HL-60/S4 (cell line): ENCODE measurements at regions not wholly inside any gene's neighbourhood (a gene's known extent, or its start where the extent isn't known, plus 50 kb on each side); places are given as distances from the start of the nearest gene placed in this dataset.

Experiments
- in situ Hi-C: fragments of 300-500 bp; cut with MboI; formaldehyde crosslinking; loops from 2 replicates; pipeline ENCODE4 v1.14.3; 2022; ENCODE audit warnings: low sequenced_read_pairs

DNA sequence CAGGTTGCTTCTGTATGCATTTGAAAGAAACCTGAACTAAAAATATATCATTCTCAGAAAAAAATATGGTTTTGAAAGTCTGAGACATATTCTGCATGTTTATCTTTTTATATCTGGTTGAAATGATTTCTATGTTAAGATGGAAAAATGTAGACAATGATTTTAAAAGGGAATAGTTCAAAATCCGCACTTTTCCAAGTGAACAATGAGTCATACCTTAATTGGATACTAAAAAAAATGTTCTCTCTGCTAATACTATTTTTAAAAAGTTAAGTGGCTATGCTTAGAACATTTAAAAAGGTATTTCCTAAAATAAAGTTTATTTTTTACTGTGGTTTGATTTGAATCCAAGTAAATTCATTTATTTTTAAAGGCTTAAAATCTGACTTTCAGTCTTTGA, 801.4 kb downstream of the SLITRK6 start:
- in situ Hi-C loops = no loop called here

DNA sequence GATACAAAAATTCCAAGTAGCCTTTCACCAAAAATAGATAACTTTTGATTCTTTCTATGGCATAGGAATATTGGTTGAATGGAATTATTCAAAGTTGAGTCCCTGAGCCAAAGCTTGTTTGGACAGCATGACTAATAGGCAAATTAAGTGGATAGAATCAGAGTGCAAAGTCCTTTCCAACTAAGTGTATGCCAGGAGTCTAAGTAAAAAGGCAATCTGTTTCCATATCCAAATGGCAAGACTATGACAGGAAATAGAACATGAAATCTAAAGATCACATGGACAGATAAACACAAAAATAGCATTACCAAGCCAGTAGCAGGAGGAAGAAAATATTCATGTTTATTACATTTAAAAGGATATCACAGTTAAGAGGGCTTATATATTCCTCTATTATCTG, 804.6 kb downstream of the SLITRK6 start:
- in situ Hi-C loops = no loop called here

DNA sequence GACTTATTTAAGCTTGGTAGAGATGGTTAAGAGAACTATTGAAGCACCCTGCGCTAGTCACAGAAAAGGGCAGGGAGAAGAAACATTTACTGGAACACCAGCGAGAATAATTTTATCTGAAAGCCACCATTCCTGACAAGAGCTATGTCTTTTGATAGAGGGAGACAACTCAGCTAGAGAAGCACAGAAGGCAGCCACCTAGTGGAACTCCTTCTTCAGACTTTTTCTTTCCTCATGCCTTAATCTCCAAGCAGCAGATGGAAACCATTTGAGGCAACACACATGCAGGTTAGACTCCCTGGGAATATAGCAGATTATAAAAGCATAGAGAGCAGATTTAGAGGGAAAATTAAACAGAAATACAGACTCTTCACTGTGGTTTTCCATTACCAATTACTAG, 813.4 kb downstream of the SLITRK6 start:
- in situ Hi-C loops = no loop called here

DNA sequence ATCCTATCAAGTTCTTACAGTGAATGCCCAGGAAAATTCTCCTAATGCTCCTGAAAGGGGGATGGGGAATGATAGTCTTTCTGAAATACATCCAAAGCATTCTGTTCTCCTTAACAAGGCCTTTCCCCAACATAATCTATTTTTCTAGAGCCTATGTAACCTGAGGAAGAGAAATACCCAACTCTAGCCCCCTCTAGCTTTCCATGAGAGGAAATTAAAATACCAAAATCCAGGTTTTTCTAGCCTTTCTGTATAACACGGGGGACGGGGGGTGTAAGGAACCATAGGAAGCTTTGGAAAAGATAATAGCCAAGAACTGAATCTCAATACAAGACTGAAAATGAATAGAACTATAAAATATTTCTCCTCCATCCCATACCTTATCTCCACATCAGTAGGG, 815.9 kb downstream of the SLITRK6 start:
- in situ Hi-C loops = no loop called here

DNA sequence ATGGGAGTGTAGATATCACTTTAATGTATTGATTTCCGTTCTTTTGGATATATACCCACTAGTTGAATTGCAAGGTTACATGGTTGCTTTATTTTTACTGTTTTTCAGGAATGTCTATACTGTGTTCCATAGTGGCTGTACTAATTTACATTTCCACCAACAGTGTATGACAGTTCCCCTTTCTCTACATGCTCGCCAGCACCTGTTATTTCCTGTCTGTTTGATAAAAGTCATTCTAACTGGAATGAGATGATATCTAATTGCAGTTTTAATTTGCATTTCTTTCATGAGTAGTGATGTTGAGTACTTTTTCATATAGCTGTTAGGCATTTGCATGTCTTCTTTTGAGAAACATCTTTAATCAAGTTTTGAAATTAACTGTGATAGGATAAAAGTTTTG, 818.6 kb downstream of the SLITRK6 start:
- in situ Hi-C loops = no loop called here

DNA sequence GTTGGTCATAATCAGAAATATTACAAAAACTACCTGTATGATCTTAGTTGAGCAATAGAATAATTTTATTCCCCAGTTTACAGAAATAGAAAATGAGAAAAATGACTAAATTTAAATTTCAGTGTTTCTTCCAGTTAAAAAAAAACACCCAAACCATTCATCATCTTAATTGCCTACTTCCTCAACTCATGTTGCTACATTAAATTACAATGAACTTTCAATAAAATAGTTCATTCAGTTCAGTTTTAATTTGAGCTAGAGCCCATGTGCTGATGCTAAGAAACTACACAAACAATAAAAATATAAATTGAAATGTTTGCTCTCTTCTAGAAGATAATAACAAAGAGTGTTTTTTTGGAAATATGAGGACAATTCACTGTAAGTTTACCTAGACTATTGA, 820.4 kb downstream of the SLITRK6 start:
- in situ Hi-C loops = no loop called here

DNA sequence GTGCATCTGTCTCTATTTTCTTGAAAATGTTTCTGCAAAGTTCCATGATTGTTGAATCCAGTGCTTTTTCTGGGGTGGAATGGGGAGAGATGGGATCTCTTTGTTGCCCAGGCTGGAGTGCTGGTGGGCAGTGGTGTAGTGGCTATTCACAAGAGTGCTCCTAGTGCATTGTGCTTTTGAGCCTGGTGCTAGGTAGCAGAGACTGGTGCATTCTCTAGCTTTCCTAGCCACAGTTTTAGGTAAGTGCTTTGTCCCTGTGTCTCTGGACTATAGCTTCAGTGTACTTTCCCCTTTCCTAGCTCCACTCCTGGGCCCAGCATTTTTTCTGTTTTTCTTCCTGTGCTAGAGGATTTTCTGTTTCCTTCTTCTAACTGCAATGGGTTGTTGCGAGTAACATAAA, 825.6 kb downstream of the SLITRK6 start:
- in situ Hi-C loops = no loop called here

DNA sequence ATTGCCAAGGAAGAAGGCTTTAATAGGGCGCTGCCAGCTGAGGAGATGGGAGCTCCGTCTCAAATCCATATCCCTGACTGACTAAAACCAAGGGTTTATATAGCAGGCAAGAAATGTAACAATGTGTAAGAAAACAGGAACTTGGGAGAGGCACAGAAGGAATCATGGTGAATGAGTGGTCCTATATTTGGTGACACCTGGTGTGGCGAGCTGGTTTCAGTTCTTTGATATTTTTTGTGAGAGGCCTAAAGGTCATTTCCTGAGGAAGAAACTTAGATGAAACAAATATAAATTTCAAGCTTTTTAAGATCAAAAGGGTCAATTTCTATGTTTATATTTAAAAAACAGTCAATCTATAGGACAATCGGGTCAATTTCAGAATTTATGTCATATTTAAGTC, 826.3 kb downstream of the SLITRK6 start:
- in situ Hi-C loops = no loop called here

DNA sequence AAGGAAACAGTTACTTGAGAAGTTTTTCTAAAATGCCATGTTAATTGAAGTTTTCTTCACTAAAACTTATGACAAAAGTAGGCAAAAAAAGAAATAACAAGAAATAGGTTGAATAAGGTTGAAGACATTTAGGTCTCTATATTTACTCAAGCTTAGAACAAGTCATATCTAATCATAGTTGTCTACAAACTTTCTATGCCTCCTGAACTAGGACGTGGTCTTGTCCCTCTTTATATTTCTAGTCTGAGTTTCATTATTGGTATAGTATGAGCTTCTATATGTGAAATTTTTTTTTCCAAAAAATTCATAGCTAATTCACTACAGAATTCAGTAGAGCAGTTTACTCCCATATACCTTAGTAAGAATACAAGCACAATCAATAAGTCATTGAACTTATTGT, 836.4 kb downstream of the SLITRK6 start:
- in situ Hi-C loops = no loop called here

DNA sequence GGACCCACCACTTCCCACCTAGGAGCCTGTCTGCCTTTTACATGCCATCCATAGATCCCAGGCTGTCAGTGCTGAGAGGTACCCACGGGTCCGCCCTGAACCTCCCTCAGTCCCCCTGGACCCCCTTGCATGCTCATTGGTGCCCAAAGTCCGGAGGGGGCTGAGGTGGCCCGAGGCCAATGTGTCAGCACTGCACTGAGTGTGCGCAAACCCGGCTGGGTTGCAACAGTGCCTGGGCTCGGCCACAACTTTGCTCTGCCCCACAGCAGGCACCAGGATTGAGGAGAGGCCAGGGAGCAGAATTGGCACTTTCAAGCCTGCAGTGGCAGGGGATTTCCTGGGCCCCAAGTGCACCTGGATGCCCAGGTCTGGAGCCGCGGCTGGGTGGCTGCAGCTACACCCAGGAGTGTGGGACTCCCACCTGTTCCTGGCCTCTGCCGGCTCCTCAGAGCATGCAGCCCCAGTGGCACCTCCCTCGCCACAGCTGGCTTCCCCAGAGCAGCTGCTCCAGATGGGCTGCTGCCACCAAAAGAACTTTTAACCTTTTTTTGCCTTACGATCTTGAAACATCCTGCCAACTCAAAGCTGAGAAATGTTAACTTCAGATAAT, 837.0 kb downstream of the SLITRK6 start:
- in situ Hi-C loops = no loop called here

DNA sequence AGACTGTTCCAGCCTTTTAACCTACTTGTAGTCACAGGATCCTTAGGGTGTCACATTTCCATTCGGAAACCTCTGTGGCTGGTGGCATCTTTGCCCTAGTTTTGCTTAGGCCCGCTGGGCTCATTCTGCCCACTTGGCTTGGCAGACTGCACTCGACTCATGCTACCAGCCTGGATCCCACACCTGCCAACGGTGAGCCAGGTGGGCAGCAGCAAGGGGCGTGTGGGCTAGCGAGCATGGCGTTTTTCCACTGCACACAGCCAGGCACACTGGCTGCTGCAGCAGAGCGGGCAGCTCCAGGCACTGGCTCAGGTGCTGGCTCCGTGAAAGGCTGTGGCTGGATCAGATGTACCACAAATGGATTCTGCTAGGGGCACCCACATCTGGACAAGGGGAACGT, 838.2 kb downstream of the SLITRK6 start:
- in situ Hi-C loops = no loop called here

DNA sequence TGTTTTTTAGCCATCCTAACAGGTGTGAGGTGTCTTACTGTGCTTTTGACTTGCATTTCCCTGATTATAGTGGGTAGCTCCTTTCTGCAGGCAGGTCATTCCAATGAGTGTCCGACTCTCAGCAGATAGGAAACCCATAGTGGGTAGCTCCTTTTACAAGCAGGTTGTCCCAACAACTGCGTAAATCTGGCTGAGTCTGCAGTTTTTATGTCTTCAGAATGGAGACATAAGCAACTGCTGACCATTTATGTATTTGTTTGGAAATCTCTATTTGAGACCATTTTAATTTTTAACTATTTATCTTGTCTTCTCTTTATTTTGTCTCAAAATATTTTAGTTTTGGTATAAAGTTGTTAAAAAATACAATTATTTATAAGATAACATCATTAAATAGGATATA, 839.4 kb downstream of the SLITRK6 start:
- in situ Hi-C loops = no loop called here

DNA sequence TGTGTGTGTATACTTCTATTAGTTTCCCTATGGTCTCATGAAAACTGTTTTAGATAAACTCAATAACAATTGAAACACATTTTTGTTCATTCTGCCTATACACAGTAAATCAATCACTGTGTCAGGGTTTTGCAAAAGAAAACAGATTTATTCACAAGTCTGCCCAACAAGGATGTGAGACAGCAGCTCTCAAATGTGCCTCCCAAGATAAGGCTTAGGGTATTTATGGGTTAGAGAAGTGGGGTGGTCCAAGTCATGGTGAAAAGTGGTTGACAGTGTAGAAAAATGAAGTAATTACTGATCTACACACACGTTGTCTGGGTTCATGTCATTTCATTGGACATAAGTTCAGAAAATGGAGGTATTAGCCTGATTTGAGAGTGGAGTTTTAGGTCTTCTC, 844.6 kb downstream of the SLITRK6 start:
- in situ Hi-C loops = no loop called here

DNA sequence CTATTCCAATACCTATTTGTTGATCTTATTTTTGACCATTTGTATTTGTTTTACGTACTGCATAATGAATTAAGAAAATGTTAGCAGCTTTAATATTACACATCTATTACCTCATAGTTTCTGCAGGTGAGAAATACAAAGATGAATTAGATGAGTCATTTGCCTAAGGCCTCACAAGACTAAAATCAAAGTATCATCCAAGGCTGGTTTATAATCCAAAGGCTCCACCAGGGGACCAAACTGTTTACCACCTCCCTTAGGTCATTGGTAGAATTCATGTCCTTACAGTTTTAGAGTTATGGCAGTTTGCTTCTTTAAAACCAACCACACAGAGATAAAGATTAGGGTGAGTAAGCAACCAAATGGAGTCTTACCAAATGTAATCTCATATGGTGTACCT, 848.1 kb downstream of the SLITRK6 start:
- in situ Hi-C loops = no loop called here

DNA sequence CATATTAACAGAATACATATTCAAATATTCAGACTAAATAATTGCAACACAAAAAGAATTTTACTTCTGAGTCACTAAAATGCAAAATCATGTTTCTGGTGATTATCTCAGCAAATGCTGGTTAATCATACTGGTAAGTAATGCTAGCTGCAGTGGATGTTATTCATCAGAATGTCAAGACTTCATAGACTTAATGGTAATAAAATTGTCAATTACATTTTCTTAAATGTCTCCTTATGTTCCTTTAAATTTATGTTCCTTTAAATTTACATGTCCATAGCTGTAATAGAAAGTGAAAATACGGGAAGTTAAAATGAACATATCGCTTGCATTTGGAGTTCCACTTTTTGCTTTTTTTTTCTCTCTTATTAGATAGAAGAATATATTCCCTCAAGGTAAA, 853.0 kb downstream of the SLITRK6 start:
- in situ Hi-C loops = no loop called here

DNA sequence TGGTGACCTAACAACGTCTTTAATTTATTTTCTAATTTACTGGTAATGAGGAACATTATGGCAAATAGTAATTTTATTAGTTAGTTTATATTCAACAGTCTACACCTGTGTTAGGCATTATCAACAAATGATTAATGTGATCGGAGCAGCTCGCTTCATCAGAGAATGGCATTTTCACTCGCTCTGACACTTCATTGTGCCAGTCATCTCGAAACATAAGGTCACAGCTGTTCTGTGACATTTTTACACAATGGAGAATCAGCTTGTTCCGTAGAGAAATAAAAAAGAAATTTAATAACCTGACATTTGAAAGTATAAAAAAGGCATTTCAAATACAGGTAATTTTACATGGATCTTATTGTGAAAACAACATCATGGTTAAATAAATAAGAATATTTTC, 858.4 kb downstream of the SLITRK6 start:
- in situ Hi-C loops = no loop called here

DNA sequence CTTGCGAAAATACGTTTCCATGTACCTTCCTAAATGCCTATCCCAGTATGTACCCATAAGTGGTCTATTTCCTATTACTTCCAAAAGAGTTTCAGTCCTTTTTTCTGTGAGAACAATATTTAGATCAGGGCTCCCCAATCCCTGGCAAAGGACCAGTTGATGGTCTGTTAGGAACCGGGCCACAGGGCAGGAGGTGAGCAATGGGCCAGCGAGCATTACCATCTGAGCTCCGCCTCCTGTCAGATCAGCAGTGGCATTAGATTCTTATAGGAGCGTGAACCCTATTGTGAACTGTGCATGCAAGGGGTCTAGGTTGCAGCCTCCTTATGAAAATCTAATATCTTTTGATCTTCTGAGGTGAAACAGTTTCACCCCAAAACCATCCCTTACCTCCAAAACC, 859.1 kb downstream of the SLITRK6 start:
- in situ Hi-C loops = no loop called here

DNA sequence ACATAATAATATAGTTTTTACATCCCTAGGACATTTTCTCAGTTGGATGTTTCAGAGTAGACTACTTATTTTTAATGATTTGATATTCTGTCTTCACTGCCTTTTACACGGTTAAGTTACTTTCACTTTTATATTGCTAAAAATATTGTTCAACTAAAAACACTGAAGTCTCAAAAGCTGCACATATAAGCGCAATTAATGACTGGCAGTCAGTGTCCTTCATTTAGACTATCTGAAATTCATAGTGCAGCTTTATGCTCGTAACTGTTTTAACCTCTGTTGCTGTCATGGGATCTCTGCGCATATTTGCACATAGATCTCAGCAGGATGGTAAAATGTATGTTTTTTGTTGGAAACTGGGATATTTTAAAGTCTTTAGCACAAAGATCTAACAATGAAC, 864.3 kb downstream of the SLITRK6 start:
- in situ Hi-C loops = no loop called here

DNA sequence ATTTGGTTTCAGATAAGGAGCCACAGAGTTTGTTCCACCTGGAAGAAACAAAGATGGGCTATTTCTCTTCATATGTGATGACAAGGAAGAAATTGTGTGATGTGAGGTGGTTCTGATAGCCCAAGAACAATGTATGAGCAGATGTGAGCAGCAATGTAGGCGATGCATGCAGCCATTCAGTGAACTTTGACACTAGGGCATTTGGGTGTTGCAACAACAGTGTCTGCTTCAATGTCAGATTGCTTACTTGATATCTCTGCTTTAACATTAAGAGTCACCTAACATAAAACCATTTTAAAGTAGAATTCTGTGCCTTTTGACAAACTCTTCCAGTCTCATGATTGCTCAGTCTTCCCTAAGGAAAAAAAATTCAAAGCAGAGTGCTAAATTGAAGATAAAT, 865.4 kb downstream of the SLITRK6 start:
- in situ Hi-C loops = no loop called here

DNA sequence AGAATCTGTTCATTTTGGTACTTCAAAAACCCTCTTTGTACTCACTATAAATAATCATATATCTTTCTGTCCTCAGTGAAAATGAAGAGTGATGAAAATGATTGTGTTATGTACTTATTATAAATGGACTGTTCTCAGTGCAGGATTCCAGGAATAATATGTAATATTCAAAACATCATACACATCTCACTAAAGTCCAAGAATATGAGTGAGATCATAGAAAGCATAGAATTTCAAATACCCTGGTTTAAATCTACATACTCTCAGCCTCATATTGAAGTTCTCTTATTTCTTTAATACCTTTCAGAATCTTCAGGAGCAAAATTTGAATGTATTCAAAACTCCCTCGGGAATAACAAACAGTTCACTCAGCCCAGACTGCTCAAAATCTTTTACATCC, 868.0 kb downstream of the SLITRK6 start:
- in situ Hi-C loops = no loop called here

DNA sequence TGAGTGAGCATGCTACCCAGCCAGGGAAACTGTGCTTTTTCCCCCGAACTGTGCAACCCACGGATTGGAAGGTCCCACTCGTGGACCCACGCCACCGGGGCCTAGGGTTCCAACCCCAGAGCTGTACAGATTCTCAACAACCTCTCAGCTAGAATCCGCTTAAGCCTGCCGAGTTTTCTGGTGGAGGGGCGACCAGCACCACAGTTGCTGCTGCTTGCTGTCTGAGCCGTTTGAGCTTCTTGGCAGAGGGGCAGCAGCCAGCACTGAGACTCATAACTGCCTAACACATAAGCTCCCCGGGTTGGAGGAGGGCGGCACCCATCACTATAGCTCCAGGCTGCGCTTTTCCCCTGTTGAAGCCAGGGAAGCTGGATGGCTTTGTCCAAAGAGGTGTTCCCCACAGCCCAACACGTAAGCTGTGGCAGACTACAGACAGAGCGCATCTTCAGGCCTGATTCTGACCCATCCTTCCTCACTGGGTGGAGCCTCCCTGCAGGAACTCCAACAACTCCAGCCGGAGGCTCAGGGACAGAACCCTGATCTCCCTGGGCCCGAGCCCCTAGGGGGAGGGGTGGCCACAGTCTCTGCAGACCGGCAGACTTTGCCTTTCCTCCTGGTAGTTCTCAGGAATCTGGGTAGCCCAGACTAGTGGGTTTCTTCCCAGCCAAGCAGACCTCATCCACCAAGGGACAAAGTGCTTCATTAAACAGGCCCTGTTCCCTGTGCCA, 871.6 kb downstream of the SLITRK6 start:
- in situ Hi-C loops = no loop called here

DNA sequence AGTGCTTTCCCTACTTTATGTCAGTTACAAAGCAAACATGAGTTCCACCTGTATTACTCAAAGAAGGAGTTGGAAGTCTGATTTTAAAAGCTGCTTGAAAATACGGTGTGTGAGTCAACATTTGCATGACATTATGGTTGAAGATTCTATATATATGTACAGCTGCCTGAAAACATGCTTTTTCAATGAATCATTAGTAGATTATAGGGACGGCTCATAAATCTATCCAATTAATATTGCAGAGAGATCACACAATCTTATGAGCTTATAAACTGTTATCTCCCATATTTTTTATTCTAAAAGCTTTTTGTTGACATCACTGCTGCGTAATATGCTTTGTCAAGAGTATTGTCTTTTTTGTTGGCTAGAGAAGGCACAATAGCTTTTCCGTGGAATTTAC, 873.8 kb downstream of the SLITRK6 start:
- in situ Hi-C loops = no loop called here

DNA sequence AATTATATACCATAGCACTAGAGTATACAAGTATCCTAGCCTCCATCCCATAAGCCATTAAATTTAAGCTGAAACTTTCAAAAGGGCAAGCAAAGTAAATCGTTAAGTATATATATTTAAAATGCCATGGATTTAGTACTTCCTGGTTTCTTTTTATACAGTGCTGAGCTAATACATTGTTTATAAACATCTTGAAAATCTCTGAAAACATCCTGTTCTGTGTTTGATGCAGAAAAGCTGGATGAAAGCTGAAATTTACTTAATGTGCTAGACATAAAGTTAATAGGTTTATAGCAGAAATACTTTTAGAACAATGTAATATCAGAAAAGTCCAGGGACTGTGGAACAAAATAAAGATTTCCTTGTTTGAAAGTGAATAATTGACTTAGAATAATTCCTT, 875.4 kb downstream of the SLITRK6 start:
- in situ Hi-C loops = no loop called here
